ENCODE measurements at regions not wholly inside any gene's neighbourhood (a gene's known extent, or its start where the extent isn't known, plus 50 kb on each side); places are given as distances from the start of the nearest gene placed in this dataset.

- TF ChIP-seq RBAK (tag by site-specific recombination; IDR thresholded peaks at IDR 0.05), result no peak
- TF ChIP-seq MEIS1 (CRISPR knock-in tag; IDR thresholded peaks at IDR 0.05; ENCODE audit: borderline replicate concordance), result no peak
- no peak for TF ChIP-seq ZSCAN4 (tag by site-specific recombination; IDR thresholded peaks at IDR 0.05)
- TF ChIP-seq, protein P1, sequence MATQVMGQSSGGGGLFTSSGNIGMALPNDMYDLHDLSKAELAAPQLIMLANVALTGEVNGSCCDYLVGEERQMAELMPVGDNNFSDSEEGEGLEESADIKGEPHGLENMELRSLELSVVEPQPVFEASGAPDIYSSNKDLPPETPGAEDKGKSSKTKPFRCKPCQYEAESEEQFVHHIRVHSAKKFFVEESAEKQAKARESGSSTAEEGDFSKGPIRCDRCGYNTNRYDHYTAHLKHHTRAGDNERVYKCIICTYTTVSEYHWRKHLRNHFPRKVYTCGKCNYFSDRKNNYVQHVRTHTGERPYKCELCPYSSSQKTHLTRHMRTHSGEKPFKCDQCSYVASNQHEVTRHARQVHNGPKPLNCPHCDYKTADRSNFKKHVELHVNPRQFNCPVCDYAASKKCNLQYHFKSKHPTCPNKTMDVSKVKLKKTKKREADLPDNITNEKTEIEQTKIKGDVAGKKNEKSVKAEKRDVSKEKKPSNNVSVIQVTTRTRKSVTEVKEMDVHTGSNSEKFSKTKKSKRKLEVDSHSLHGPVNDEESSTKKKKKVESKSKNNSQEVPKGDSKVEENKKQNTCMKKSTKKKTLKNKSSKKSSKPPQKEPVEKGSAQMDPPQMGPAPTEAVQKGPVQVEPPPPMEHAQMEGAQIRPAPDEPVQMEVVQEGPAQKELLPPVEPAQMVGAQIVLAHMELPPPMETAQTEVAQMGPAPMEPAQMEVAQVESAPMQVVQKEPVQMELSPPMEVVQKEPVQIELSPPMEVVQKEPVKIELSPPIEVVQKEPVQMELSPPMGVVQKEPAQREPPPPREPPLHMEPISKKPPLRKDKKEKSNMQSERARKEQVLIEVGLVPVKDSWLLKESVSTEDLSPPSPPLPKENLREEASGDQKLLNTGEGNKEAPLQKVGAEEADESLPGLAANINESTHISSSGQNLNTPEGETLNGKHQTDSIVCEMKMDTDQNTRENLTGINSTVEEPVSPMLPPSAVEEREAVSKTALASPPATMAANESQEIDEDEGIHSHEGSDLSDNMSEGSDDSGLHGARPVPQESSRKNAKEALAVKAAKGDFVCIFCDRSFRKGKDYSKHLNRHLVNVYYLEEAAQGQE (tag by site-specific recombination; IDR thresholded peaks at IDR 0.05), result no peak
- TF ChIP-seq ZFP69B (tag by site-specific recombination; IDR thresholded peaks at IDR 0.05), result no peak
- TF ChIP-seq SP7 (tag by site-specific recombination; IDR thresholded peaks at IDR 0.05), result no peak
- TF ChIP-seq ZNF239 (tag by site-specific recombination; IDR thresholded peaks at IDR 0.05), result no peak
- TF ChIP-seq ZNF23 (tag by site-specific recombination; IDR thresholded peaks at IDR 0.05; ENCODE audit: borderline replicate concordance), result no peak
- no peak for TF ChIP-seq ZNF274 (IDR thresholded peaks at IDR 0.05; ENCODE audit: low read length)
- no peak for TF ChIP-seq ZNF274 (tag by site-specific recombination; IDR thresholded peaks at IDR 0.05; ENCODE audit: borderline replicate concordance)
- TF ChIP-seq, protein P2, sequence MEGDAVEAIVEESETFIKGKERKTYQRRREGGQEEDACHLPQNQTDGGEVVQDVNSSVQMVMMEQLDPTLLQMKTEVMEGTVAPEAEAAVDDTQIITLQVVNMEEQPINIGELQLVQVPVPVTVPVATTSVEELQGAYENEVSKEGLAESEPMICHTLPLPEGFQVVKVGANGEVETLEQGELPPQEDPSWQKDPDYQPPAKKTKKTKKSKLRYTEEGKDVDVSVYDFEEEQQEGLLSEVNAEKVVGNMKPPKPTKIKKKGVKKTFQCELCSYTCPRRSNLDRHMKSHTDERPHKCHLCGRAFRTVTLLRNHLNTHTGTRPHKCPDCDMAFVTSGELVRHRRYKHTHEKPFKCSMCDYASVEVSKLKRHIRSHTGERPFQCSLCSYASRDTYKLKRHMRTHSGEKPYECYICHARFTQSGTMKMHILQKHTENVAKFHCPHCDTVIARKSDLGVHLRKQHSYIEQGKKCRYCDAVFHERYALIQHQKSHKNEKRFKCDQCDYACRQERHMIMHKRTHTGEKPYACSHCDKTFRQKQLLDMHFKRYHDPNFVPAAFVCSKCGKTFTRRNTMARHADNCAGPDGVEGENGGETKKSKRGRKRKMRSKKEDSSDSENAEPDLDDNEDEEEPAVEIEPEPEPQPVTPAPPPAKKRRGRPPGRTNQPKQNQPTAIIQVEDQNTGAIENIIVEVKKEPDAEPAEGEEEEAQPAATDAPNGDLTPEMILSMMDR (tag by site-specific recombination; IDR thresholded peaks at IDR 0.05), result no peak
- TF ChIP-seq, protein P3, sequence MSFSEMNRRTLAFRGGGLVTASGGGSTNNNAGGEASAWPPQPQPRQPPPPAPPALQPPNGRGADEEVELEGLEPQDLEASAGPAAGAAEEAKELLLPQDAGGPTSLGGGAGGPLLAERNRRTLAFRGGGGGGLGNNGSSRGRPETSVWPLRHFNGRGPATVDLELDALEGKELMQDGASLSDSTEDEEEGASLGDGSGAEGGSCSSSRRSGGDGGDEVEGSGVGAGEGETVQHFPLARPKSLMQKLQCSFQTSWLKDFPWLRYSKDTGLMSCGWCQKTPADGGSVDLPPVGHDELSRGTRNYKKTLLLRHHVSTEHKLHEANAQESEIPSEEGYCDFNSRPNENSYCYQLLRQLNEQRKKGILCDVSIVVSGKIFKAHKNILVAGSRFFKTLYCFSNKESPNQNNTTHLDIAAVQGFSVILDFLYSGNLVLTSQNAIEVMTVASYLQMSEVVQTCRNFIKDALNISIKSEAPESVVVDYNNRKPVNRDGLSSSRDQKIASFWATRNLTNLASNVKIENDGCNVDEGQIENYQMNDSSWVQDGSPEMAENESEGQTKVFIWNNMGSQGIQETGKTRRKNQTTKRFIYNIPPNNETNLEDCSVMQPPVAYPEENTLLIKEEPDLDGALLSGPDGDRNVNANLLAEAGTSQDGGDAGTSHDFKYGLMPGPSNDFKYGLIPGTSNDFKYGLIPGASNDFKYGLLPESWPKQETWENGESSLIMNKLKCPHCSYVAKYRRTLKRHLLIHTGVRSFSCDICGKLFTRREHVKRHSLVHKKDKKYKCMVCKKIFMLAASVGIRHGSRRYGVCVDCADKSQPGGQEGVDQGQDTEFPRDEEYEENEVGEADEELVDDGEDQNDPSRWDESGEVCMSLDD (tag by site-specific recombination; IDR thresholded peaks at IDR 0.05), result no peak
- TF ChIP-seq ZNF132 (tag by site-specific recombination; IDR thresholded peaks at IDR 0.05; ENCODE audit: borderline replicate concordance), result no peak
- no peak for TF ChIP-seq KLF16 (tag by site-specific recombination; IDR thresholded peaks at IDR 0.05)
Measured at GRCh38 chr6:11370191-11371018, 137.9 kb upstream of the NEDD9 start.
